EL (cell line): ENCODE measurements at regions not wholly inside any gene's neighbourhood (a gene's known extent, or its start where the extent isn't known, plus 50 kb on each side); places are given as distances from the start of the nearest gene placed in this dataset.

Experiments used
- DNase-seq: peaks from one replicate; pipeline ENCODE4 v3.0.0-alpha.2; 2016

DNA sequence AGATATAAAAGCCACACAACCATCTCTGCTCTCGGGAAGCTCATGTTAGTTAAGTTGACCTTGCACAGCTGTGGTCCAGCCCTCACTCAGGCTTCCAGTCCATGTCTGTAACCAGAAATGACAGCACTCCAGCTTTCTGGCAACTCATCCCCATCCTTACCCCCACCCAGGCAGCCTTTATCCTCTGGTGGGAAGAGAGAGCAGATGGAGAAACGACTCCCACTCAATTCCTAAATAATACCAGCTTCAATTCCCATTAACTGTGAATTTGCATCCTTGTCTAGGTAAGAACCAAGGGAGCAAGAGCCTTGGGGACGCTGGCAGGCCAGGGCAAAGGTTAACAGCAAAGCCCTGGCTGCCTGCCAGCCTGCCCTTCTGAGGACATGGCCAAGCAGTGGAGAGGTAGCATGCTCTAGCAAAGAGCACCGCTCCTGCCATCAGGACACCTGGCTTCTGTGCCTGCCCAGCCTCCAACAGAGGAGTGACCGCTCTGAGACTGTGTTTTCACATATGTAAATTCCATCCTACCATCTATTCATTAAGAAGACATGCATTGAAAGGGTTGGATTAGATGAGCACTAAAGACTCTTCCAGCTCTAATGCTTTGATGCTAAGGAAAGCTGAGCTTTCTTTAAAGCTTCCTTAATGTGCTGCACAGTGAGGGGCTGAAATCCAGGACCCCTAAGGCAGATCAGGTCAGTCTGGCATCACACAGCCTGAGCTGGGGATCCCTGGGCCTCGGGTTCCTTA lies 236.1 kb downstream of the GRIN2B start:
- DNase-seq = no peak

DNA sequence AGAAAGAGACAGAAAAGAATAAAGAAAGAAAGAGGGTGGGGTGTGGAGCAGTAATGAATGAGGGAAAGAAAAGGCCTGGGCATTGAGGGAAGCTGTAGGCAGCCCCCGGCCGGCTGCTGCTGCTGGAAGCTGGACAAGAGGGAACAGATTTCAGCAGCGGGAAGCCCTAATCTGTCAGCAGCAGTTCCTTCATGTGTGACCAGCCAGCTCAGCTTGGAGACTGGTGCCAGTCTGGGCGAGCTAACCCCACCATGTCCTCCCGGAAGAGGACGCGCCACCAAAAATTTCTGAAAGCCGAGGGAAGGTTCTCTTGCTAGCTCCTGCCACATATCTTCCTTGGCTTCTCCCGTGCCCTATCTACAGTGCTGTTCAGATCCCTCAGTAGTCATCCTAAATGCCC lies 236.8 kb downstream of the GRIN2B start:
- DNase-seq = no peak

DNA sequence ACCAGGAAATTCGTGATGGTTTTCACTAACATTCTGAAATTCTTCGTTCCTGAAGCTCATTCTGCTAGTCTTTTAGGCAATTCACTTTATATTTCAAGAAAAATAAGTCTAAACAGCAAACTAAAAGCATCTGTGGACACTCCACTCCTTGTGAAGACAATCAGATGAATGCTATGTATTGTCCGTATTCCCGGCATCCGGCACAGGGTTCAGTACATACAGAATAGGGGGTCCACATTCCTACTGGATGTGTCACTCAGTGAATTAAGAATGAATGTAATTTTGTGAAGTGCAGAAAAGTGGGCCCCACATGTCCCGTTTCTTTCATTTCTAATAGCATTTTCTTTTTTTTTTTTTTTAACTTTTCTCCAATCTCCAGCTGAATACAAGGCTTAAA lies 241.3 kb downstream of the GRIN2B start:
- DNase-seq = peak; percentile 6

DNA sequence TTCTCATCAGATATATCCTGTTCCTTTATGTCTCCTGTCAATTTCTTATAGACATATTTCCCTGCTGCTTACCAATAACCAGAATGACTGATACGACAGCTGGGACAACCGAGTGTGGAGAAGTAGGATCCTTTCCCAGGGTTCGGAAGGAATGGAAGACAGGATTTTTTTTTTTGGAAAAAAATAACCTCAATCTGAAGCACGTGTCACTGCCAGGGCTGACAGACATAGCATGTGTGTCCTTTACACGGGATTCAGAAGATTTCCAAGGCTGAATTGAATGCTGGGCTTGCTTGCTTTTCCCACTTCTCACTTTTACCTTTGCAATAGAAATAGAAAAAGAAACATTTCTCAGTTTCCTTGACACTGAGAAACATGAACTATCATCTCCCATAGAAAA lies 245.7 kb downstream of the GRIN2B start:
- DNase-seq = no peak

DNA sequence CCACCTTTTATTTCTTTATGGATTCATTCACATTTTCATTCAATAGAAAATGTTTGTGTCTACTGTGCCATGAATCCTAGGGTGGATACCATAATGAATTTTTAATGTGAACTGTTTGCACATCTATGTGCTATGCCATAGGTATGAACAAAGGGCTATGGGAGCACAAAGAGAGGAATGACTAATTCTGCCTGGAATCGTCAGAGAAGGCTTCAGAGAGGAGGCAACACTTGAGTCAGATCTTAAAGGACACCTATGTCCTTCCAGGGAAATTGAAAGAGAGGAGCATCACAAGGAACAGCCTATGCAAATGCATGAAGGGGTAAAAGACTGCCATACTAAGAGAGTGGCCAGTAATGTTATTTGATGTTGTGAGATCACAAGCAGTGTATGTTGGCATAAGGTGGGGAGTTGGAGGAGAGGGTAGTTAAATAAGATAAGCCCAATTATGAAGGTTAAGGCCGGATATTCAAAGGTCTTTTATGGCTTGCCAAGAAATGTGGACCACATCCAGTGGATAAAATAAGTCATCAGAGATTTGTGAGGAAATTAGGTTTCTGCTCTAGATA lies 246.7 kb downstream of the GRIN2B start:
- no peak for DNase-seq

DNA sequence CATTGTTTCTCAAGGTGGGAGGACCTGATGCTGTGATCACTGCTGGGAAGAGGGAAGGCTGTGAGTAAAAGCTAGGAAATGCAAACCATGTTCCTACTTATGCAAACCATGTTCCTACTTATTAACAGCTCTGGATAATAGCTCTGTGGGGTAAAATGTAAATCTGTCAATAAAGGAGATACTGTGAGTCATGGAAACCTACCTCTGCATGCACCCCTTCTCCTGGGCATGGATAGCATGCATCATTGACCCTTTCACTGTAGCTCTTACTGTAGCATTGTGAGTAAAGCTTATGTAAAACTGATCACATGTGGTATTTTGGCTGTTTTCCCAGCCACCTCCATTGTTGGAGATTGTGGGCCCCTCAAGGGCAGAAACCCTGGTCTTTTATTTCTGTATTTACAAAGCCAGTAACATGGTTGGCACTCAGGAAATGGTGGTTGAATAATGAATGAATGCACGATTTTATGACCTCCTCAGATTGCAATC lies 253.7 kb downstream of the GRIN2B start:
- no peak for DNase-seq

DNA sequence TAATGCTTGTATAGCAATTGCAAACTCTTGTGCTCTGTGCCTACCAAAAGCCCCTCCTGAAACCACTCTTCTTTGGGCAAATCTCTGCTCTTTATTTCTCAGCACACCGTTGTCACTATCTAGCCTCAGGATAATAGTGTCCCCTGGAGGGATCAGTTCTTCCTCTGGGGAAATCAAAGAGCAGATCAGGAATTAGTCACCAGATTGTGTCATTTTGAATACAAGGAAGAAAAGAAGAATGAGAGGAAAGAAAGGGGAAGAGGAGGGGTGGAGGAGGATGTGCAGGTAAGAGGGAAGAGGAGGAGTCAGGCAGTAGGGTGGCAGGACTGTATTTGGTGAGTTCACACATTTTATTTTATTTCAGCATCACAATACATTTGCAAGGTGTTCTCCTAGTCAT lies 256.4 kb downstream of the GRIN2B start:
- DNase-seq = no peak

DNA sequence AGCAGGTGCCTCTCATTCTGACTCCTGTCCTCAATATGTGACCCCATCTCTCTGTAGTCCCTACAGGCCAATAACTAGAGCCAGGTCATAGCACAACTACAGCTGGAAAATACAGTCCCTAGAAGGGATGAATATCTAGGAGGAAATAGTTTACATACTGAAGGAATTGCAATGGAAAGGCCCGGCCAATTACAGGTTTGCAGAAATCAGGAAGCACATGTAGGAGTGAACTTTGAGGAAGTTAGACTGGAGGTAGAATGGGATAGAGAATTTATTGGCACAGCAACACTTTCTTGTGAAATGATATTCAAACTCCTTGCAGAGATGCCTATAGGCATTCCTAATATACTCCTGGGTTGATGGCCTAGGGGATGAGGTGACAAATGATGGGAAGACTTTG lies 257.3 kb downstream of the GRIN2B start:
- no peak for DNase-seq

DNA sequence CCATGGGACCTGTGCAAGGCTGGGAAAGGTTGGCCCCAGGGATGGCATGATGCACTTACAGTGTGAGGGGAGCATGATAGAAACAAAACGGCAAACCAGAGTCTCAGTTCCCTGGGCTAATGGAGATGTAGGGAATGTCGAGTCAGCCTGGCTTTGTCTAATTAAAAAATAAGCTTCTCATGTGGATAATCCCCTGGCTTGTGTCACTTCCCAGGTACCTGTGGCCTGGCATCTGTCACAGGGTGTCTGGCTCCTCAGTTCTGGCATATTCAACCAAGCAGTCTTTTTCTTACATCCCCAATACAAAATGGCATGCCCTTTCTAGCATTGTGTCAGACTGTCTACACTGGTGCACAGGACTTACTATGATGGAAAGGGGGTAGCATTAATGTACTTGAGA lies 261.4 kb downstream of the GRIN2B start:
- DNase-seq = no peak

DNA sequence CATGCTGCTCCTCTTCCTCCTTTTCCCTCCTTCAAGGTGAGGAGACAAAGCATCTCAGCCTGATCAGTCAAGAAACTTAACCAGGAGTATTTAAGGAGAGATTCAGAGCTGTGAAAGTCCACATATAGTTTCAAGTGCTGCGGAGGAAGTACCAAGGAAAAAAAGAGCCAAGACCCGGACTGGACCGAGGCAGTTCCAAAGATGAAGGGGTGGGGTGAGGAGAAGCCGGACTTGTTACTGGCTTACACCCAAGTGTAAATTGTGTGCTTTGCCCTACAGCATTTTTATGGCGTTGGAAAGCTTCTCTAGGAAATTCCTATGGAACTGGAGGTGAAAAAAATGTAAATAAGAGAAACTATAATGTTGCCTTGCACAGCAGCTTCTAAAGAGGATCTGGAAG lies 263.1 kb downstream of the GRIN2B start:
- no peak for DNase-seq

DNA sequence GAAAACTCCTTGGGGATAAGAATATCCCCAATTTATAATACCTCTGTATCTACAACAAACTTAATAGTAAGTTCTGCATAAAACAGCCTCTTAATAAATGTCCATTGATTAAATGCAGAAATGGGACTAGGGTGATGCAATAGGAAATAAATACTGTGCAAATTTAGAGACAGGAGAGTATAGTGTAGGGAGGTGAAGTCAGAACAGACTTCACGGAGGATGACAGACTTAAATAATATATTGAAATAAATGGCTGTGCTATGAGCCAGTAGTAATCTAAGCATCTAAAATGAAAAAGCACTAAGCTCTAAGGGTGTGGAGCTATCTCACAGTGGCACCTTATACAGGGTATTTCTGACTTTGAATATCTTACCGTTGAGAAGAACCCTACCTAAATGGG lies 265.3 kb downstream of the GRIN2B start:
- DNase-seq = no peak

DNA sequence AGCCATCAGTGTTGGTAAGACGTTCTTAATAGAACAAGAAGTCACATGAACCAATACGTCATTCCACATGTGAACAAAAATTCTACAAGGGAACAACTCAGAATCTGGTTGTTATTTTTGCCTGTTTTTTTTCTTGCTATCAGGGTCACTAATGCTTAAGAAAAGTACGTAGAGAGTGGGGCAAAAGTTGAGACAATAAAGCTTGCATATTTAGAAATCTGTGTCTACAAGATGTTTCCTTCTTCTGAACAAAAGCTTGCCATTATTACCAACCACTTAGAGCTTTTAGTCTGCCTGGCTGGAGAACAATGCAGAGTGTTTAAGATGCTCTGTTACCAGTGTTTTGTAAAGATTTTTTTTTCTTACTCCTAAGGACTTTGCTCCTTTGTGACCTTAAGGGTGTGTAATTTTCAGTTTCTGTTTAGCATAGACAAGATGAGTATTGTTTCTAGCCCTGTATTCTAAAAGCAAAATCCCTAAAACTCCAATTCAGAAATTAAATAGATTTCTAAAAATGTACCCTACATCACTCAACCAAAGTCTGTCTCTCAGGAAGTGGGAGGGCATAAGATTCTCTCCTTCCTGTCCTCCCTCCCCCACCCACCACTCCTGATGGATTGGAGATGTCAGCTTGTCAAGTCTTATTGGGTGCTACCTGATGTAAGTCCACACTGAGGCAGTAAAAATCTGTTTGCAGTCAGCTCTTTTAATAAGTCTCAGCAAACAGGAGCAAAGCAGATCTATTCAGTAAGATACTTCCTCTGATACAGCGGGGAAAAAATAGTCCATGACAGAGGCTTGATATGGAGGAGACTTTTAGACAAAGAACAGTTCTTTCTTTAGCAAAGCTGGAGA lies 267.6 kb downstream of the GRIN2B start:
- no peak for DNase-seq

DNA sequence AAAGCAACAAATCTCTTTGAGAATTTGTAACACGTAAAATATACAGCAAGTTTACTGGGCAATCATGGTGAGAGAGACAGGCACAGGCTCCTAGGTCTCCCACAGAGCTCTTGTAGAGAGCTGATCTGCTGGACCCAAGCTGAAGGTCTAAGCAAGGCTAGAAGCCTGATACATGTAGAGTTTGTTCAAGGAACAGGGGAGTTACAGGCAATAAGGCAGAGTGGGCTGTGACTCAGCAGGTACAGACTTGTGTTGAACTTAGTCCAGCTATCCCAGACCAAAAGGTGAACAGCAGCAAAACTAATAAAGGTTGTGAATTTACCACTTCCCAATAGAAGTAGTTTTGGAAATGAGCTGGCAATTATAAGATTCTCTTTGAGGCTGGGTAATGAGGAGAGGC lies 273.6 kb downstream of the GRIN2B start:
- DNase-seq = no peak

DNA sequence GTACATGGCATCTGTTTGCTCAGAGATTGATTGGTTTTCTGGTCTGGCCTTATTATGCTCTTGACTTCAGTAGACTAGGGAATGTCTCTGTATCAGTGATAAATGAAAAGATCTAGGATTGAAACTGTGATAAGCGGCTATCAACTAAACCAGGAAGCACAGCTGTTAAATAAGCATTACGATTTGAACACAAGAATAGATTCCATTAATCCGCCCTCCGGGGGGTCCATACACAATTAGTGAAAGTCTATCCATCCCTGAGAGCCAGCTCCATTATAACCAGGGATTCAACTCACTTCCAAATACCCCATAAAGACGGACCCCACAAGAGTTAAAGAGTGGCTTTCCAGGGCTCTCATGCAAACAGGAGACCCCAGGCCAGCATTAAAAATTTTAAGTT lies 279.0 kb downstream of the GRIN2B start:
- DNase-seq = no peak

DNA sequence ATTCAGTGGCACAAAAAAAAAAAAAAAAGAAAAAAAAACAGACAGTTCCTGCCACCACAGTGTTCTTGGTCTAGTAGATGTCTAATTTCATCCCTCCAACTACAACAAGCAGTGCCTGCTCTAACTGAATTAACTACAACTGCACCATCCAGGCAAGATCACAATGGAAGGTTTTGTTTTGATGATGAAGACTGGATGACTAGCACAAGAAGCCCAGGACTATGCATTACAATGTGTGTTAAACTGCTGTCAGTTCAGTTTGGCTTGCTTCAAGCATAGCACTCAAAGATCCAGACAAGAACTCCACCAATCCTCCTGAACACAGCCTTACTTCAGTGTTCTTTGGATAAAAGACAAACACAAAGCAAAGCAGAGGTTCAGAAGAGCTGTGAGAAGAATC lies 279.9 kb downstream of the GRIN2B start:
- DNase-seq = no peak

DNA sequence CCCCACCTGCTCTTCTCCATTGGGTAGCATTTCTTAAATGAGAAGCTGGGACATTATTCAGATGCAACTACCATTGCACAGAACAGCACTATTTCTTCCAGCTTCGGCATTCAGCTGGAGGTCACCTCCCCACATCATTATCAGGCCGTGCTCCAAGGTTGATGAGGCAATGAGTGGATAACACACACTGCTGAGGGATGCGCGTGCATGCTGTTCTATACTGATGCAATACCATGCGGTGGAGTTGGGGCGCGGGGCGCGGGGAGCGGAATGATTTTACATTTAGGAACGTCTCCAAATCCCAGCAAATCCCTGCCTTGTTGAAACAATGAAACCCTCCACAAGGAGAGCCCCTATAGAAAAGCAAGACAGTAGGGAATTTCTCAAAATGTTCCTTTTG lies 283.4 kb downstream of the GRIN2B start:
- DNase-seq = no peak

DNA sequence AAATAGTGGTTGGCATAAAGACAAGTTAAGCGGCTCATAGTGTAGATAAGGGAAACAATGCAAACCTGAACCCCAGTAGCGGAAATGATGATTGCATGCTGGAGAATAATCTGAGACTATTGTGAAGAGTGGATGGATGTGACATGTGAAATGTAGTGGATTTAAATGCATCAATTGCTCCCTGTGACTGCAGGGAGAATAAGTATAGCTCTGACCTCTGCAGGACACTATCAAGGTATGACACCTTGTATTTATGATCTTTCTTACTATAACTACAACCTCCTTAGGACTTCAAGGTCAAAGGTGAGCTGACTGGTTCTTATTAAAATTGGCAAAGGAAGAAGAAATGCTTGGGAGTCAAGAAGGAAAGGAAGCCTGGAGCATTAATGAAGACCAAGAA lies 285.6 kb downstream of the GRIN2B start:
- DNase-seq = no peak

DNA sequence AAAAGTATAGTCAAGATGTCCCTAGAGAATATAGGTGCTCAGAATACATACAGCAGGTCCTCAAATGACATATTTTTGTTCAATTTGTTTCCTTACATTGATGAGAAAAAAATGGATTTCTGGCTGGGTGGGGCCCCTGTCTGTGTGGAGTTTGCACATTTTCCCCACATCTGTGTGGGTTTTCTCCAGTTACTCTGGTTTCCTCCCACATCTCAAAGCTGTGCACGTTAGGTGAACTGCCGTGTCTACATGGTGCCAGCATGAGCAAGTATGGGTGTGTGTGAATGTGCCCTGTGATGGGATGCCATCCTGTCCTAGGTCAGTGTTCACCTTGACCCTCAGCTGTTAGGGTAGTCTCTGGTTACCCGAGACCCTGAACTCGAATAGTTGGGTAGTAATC lies 289.1 kb downstream of the GRIN2B start:
- no peak for DNase-seq

DNA sequence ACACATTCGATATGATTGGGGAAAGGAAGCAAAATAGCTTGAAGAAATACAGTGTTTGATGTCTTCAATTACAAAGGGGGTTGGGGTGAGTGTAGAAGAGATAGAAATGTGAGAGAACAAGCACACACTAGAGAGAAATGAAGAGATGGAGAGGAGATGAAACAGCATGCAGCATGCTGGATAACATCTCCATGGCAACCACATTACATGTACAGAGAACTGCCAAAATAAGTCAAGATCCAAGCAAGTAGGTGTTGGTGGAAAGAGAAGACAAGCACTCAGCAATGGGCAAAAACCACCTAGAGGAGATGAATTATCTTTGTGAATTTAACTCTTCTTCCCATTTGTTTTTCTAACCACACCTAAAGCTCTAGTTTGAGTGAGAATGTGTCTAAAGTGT lies 289.8 kb downstream of the GRIN2B start:
- DNase-seq = no peak

DNA sequence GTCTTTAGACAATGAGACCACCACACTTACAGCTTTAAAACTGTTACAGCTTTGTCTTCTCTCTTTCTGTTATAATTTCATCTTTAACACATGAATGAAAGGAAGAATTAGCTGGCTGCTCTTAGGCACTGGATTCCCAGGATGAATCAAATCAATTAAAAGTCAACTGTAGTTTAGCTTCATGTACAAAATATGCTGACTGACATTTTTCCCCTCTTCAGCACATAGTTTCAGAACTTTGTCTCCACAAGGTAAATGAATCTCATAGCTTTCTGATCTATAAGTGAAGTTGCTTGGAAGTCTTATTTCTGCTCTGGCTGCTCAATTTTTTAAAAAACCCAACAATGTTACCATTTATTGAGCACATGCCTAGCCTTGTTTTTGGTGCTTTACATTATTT lies 293.8 kb downstream of the GRIN2B start:
- no peak for DNase-seq

DNA sequence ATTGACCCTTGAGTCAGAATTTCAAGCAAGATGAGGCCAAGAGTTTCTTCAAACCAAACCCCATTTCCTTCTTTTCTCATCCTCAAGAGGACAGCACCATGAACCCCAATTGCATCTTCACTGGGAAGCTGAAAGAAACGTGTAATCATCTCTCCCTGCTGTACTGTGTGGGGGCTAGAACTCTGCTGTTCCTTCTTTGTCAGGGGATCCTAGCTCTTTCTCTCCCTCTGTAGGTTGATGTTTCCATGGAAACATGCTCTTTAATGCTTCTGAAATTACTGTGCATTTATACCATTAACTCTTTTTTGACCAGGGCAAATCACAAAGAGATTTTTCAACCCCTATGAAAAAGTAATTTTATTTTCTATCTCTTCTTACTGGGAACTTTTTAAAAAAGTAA lies 295.1 kb downstream of the GRIN2B start:
- no peak for DNase-seq

DNA sequence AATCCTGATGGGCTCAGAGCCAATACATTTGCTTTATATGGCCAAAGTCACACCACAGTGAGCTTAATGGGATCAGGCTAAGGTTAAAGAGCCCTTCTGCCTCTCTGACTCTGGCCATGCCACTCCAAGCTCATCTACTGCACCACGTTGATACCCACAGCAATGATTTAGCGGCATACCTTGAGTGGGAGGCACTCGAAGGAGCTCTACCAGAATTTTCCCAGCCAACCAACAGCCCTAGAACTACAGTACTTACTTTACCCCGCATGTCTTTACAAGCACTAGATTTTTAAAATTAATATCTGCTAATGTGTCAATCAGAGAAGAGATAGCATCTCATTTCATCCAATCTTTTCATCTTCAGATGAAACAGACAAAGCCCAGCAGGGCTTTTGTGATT lies 300.5 kb downstream of the GRIN2B start:
- no peak for DNase-seq

DNA sequence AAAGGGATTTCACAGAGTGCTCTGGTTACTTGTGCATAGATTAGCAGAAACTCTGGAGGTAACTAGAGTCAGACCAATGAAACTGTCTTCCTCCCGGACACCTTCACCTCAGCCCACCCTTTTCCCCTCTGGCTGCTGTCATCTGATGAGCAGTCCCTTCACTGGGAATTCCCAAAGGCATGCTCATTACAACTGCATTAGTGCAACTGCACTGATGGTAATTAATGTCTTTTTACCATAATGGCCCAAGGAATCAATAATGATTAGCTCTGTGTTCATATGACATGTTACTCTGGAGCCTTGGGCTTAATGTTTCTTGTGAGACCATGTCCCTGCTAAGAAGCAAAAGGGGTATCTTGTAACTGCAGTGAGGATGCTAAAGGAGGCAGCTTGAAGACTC lies 304.5 kb downstream of the GRIN2B start:
- DNase-seq = no peak

DNA sequence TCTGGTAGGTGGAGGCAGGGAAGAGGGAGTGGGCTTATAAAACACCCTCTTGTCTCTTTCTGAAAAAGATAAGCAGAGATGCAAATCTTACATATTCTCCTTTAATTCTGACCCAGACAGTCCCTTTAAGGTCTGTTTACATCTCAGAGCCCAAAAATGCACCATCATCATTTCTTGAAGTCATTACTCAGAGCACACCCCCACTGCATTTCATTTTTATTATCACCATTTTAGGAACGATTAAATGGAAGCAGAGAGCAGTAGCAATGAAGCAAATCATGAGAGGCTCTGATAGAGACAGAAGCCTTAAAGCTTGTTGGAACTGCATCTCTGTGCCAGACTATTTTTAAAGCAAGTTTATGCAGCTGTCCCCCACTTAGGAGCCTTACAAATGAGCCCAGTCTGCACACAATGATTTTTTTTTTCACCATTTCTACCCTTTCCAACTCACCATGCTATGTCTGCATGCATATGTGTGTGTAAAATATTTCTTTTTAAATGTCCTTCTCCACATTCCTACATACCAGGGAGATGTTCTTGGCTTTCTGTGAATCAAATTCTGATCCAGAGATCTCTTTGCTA lies 311.0 kb downstream of the GRIN2B start:
- DNase-seq = no peak
